Body of pancreas (tissue), 4 donors: ENCODE measurements at regions not wholly inside any gene's neighbourhood (a gene's known extent, or its start where the extent isn't known, plus 50 kb on each side); places are given as distances from the start of the nearest gene placed in this dataset.

ENCODE experiments used
- CTCF ChIP-seq, 7 experiments: fragments of 450-650 bp in 4 of 7; fragments of 200-600 bp in 3 of 7; sonication (generic) in 3 of 7; IDR thresholded peaks; one replicate each; pipeline ENCODE4 v1.5.1; 2016 to 2019; ENCODE audit warnings: antibody characterized with exemption in 7 of 7
- POLR2A ChIP-seq, 3 donors: fragments of 450-650 bp; IDR thresholded peaks; one replicate each; pipeline ENCODE4 v1.6.1; 2016; ENCODE audit warnings: antibody characterized with exemption in 3 of 3, mild to moderate bottlenecking in 2 of 3

DNA sequence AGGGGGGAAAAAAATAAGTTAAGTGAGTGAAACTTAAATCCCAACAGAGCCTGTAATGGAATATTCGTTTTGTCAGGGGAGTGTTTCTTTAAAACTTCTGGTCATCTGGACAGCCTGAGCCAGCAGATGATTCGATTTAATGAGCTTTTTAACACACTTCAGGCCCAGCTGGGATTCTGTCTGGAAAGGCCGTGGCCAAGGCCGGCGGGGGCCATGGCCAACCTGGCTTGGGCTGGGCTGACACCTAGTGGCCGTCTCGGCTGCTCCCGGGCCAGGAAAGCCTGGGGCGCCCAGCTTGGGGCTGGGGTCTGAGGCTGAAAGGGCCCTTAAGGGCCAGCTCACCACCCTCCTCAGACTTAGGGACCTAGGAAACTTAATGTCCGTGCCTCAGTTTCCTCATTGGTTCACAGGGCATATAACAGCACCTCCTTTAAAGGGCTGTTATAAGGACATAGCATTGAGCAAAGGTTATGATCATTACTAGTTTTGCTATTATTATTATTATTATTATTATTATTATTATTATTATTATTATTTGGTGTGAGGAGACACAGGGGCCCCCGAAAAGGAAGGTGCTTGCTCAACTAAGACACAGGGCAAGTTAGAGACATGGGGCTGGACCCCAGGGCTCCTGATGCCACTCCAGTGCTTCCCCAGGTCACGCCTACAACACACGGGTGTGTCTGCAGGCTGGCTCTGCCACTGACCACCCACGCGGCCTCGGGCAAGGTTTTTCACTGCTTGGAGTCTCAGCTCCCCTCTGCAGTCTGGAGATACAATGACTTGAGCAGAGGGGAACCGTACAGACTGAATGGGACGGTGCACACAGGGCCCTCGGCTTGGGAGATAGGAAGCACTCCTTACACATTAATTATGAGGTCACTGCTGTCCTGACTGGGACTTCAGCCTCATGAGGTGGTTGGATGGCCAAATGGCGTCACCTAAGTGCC is 84.0 kb downstream of the SYNE3 start:
- peak; percentile 80 to 89 (median 85) for TF ChIP-seq CTCF (IDR thresholded peaks at IDR 0.05)
- TF ChIP-seq POLR2A (IDR thresholded peaks at IDR 0.05), result no peak
